Activated CD8-positive, alpha-beta memory T cell treated with anti-CD3 and anti-CD28 coated beads, Interleukin-2, amount 50 U/mL, for 4 hours (primary cell): ENCODE measurements at regions not wholly inside any gene's neighbourhood (a gene's known extent, or its start where the extent isn't known, plus 50 kb on each side); places are given as distances from the start of the nearest gene placed in this dataset.

Experiments used
- DNase-seq: peaks from one replicate; pipeline ENCODE4 v3.0.0-alpha.2; 2020

DNA sequence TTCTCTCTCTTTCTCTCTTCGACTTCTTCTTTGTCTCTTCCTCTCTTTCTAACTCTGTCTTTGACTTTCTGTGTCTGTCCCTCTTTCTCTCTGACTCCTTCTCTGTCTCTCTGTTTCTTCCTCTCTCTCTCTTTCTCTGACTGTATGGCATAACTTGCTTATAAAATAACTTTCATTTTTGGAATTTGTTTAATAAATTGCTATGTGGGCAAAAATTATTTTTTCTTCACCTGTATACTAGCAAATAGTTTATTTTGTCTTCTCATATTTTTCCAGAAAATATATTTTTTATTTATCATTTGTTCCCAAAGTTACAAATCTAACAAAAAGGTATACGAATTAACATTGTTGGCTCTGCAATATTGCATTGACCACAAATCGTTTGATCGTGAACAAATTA lies 305.7 kb upstream of the FAM98A start:
- DNase-seq = no peak

DNA sequence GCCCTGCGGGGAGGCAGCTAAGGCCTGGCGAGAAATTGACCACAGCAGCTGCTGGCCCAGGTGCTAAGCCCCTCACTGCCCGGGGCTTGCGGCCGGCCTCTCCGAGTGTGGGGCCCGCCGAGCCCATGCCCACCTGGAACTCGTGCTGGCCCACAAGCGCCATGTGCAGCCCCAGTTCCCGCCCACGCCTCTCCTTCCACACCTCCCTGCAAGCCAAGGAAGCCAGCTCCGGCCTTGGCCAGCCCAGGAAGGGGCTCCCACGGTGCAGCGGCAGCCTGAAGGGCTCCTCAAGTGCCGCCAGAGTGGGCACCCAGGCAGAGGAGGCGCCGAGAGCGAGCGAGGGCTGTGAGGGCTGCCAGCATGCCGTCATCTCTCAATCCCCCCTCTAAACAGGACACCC lies 304.6 kb upstream of the FAM98A start:
- DNase-seq = no peak

GRCh38 chr2:33903215-33903614 lies 304.1 kb upstream of the FAM98A start:
- DNase-seq = no peak

- no peak for DNase-seq
These were observed 301.5 kb upstream of the FAM98A start for GRCh38 chr2:33900610-33901009.

DNA sequence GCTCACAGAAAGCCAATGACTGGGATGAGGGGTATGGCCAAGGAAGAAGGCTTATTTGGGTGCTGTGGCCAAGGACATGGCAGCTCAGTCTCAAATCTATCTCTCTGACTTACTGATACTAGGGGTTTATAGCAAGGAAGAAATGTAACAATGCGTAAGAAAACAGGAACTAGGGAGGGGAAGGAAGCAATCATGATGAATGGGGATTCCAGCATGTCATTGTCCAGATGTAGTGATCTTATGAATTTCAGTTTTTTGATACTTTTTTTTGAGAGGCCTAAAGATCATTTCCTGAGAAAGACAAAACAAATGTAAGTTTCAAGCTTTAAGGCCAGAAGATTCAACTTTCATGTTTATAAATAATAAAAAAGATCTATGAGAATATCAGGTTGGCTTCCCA lies 298.6 kb upstream of the FAM98A start:
- no peak for DNase-seq

DNA sequence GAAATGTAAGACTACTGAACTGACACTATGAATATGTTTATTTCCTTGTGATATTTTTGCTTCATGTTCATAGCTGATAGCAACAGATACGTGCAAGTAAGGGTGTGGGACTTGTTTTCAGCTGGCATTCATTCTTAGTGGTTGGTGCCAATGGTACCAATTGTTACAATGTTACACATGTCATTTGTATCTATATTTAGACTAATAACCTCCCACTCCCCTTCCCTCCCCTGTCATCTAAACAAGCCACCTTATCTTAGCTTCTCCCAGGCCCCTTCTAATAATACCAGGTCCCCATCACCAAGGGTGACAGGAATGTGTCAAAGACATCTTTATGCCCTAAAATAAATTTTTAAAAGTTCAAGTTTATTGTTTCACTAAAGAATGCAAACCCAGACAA lies 294.7 kb upstream of the FAM98A start:
- no peak for DNase-seq

DNA sequence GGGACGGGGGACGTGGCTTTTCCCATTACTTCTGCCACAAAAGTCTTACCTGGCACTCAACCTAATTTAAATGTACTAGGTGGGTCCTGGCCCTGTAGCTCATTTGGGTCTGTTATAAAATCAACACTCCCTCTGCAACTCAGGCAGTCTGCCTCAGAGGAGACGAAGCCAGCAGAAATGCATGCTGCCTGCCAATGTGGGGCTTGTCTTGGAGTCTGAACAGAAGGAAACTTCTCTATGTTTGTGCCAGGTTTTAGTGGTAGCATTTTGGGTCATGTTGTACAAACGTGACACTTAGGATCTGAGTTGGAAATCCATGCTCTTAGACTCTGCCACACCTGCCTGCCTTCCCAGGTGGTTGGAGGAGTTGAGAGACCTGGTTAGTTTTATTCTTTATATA lies 292.5 kb upstream of the FAM98A start:
- no peak for DNase-seq

DNA sequence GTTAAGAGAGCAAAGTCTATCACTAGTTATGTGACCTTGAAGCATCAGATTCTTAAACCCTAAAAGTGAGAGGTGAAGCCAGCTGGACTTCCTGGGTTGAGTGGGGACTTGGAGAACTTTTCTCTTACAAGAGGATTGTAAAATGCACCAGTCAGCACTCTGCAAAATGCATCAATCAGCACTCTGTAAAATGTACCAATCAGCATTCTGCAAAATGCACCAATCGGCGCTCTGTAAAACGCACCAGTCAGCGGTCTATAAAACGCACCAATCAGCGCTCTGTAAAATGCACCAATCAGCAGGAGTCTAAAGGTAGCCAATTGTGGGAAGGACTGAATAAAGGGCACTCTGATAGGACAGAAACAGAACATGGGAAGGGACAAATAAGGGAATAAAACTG lies 291.6 kb upstream of the FAM98A start:
- no peak for DNase-seq

- no peak for DNase-seq
These were observed 278.4 kb upstream of the FAM98A start for GRCh38 chr2:33877348-33878016.

GRCh38 chr2:33873076-33873605 lies 274.0 kb upstream of the FAM98A start:
- DNase-seq = no peak

DNA sequence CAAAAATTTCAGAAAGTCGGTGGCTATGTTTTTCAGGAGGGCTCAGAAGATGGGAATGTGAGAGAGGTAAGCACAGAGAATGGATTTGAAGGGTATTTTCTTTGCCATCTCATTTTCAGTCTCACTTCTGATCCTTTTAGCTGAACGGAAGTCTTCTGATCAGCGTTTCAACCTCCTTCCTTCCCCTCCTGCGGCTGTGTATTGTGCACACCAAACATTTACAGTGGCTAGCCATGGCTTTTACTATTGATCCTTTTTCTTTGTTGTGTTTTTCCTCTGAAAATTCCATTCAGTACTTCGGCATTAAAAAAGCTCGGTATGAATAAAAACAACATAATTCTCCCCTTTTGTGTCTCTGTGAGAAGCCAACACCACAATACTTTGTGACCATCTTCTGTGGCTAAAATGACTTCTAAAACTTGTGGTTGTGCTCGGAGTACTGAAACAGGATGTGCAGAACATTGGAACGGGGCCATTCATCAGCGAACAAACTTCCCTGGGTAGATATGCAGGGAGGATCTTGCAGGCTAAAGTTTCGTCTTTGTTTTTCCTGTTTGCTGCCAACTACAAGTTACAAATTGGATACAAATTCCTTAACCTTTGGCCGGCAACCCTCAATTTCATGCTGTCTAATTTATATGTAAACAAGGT lies 260.8 kb upstream of the FAM98A start:
- DNase-seq = no peak

- DNase-seq = no peak
These were observed 260.1 kb upstream of the FAM98A start for GRCh38 chr2:33859176-33859575.

GRCh38 chr2:33848486-33848885 lies 249.4 kb upstream of the FAM98A start:
- DNase-seq = no peak

GRCh38 chr2:33839791-33840190 lies 240.7 kb upstream of the FAM98A start:
- no peak for DNase-seq

GRCh38 chr2:33836628-33837027 lies 237.5 kb upstream of the FAM98A start:
- DNase-seq = no peak

DNA sequence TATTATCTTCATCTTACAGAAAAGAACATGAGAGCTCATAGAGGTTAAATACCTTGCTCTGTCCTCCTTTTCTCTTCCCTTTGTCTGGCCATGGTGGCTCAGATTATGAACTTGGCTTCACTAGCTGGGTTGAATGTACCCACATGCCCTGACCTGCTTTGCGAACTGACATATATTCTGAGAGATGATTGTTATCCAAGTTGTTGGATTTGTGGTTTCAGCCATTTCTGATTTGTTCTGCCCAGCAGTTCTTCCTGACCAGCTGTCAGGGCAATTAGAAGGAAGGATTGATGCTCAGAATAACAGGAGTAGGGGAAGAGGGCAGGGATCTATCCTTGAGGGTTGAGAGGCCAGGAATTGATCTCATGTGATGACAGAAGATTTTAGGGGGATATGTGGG lies 236.8 kb upstream of the FAM98A start:
- no peak for DNase-seq

- DNase-seq = no peak
These were observed 223.9 kb upstream of the FAM98A start for GRCh38 chr2:33822964-33823363.

- no peak for DNase-seq
These were observed 213.6 kb upstream of the FAM98A start for GRCh38 chr2:33812707-33813106.

GRCh38 chr2:33810046-33810835 lies 211.1 kb upstream of the FAM98A start:
- DNase-seq = no peak

- DNase-seq = no peak
These were observed 206.9 kb upstream of the FAM98A start for GRCh38 chr2:33806041-33806440.

- DNase-seq = no peak
These were observed 205.1 kb upstream of the FAM98A start for GRCh38 chr2:33804155-33804554.

GRCh38 chr2:33796511-33796910 lies 197.4 kb upstream of the FAM98A start:
- no peak for DNase-seq

DNA sequence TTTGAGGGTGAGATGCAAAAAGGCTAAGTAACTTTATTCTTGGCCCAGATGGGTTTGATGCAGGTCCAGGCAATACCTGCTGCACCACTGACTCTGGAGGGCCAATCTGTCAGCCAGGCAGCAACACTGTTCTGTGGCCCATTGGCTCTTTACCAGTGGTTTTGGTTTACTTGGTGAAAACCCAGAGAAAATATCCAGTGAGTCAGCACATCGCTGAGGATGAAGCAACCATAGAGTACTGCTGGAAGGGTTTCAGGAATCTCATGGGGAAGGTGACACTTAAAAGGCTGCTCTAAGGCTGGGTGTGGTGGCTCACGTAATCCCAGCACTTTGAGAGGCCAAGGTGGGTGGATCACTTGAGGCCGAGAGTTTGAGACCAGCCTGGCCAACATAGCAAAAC lies 192.5 kb upstream of the FAM98A start:
- no peak for DNase-seq

DNA sequence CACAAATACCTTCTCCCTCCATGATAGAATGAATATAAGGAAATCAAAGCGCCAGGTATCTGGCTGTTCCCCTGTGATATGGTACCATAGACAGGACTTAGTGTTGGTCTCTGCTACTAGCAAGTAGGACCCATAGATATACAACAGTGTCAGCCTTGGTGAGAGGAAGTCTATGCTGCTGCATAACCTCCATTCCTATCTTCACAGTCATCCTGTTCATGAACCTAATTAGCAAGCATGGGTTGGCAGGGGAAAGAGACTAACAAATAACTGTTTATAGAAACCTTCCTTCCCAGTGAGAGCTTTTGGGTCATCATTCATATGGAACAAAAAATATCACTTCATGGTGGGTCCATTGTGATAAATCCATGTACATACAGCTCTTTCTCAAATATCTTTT lies 188.9 kb upstream of the FAM98A start:
- DNase-seq = no peak
